ENCODE measurements at regions not wholly inside any gene's neighbourhood (a gene's known extent, or its start where the extent isn't known, plus 50 kb on each side); places are given as distances from the start of the nearest gene placed in this dataset.

DNA sequence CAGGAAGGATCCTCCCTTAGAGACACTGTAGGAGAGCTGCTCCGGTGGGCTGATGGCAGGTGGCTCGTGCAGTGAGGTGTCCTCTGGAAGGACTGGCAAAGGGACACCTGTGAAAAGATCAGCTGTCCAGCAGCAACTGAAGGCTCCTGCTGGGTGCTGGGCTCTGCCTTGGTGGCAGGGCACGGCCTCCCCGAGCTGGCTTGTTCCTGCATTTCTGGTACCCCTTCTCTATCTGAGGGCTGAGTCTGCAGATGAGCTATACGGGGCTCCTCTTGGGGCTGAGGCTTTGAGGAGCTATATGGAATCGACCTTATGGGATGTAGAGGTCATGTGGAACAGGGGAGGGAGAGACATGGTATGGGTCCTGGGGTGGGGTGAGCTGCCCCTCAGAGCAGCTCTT lies 875.8 kb downstream of the BRD1 start:
- TF ChIP-seq CTCF (IDR thresholded peaks at IDR 0.05), result no peak
- DNase-seq (ENCODE audit: low spot score) (no peak), ATAC-seq (ENCODE audit: low FRiP score) (no peak)

DNA sequence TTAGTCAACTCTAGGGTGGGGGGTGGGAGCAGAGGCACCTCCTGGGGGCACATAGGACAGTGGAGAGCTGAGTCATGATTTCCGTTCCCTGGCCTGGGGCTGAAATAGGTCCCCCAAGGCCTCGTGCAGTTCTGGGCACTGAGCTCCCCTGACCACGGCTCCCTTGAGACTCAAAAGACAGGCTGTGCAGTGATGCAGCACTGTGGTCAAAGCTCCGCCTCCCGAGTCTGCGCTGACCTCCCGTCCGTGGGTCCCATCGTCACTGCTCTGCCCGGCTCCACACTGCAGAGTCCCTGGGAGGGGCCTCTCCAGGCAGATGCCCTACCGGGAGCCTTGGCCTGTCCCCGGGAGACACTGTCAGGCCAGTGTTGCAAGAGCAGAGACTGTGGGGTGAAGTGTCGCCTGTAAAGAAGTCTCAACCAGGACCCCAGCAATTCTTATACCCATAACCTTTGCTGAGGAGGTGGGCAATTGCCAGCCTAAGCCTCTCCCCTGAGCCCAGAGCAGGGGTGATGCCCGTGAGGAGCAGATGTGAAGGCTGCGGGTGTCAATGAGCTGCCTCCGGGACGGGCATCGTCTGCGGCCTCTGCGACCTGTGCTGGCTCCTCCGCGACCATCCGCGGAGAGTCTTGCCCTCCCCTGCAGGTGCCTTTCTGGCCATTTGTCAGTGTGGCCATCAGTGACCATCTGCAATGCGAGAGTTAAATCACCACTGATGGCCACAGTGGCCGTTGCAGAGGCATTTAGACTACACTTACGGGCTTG lies 877.3 kb downstream of the BRD1 start:
- DNase-seq (ENCODE audit: low spot score) (no peak), ATAC-seq (ENCODE audit: low FRiP score) (no peak)
- no peak for TF ChIP-seq CTCF (IDR thresholded peaks at IDR 0.05)

DNA sequence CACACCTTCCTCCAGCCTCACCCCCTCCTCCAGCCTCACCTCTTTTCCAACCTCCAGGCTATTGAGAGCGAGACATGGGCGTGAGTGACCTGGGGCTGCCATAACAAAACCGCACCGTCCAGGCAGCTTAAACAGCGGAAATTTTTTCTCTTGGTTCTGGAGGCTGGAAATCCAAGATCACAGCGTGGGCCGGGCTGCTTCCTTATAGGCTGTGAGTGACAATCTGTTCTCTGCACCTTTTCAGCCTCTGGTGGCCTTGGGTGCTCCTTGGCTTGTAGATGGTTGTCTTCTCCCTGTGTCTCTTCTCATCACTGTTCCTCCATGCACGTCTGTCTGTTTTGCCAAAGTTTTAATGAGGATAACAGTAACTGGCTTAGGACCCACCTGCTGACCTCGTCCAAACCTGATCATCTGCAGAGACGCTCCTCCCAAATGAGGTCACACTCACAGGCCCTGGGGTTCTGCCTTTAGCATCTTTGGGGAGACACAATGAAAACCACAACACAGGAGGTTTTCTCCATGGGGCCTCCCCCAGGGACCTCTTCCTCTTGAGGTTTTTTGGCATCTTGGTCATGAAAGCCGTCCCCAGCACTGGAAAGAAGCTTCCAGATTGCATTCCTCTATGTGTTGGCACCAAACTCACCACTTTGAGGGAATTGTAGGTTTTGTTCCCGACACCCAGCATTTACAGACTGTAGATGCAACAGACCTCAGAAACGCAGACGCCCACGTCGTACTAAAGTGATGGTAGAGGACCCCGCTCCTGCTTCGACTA lies 878.1 kb downstream of the BRD1 start:
- ATAC-seq (ENCODE audit: low FRiP score), result no peak
- TF ChIP-seq CTCF (IDR thresholded peaks at IDR 0.05), result no peak
- DNase-seq (ENCODE audit: low spot score), result no peak

DNA sequence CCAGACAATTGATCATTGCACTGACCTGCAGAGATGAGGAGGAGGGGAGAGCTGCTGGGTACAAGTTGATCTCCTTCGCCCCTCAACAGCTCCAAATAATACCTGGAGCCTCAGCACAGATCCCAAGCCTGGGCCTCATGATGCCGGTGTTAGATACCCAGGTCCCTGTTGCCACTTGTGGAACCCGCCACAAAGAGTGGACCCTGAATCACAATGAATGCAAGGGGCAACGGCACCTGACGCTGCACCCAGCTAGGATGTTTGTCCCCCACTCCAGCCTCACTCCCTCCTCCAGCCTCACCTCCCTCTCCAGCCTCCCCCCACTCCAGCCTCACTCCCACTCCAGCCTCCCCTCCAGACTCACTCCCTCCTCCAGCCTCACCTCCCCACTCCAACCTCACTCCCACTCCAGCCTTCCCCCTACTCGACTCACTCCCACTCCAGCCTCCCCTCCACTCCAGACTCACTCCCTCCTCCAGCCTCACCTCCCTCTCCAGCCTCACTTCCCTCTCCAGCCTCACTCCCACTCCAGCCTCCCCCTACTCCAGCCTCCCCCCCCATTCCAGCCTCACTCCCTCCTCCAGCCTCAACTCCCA lies 879.0 kb downstream of the BRD1 start:
- ATAC-seq (ENCODE audit: low FRiP score) (no peak), DNase-seq (ENCODE audit: low spot score) (no peak)
- no peak for TF ChIP-seq CTCF (IDR thresholded peaks at IDR 0.05)

DNA sequence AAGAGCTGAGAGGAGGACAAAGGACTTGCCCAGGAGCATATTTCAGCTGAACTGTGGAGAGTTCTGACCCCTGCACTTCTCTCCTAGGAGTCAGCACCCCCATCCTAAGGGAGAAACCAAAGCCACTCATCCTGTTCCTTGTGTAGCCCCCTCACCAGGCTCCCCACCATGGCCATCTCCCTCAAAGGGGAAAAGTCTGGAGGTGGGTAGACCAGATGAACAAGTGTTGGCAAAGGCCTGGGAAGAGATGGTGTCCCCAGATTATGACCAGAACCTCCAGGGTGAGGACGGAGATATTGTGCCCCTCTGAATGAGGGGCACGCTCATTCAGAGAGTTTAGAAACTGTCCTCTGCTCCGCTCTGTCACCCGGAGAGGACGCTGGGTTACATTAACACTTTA lies 880.0 kb downstream of the BRD1 start:
- DNase-seq (ENCODE audit: low spot score) (no peak), ATAC-seq (ENCODE audit: low FRiP score) (no peak)
- TF ChIP-seq CTCF (IDR thresholded peaks at IDR 0.05), result no peak

- DNase-seq (ENCODE audit: low spot score) (no peak), ATAC-seq (ENCODE audit: low FRiP score) (no peak)
- TF ChIP-seq CTCF (IDR thresholded peaks at IDR 0.05), result no peak
Observed at GRCh38 chr22:48945621-48946458, 881.8 kb downstream of the BRD1 start.

Data from omental fat pad (tissue), 3 donors.